HCT116 (cell line): ENCODE measurements at regions not wholly inside any gene's neighbourhood (a gene's known extent, or its start where the extent isn't known, plus 50 kb on each side); places are given as distances from the start of the nearest gene placed in this dataset.

Experiments
- CTCF ChIP-seq, 3 experiments: fragments of 200-600 bp in 1 of 3; sonication (generic) in 1 of 3; IDR thresholded peaks in 2 of 3; conservative IDR thresholded peaks in 1 of 3; 2 replicates each; pipeline ENCODE4 v1.5.1; 2012 to 2017; ENCODE audit warnings: low read depth in 2 of 3, low read length in 2 of 3, antibody characterized with exemption in 1 of 3, borderline replicate concordance in 1 of 3, control low read depth in 1 of 3, mild to moderate bottlenecking in 1 of 3, mixed read lengths in 1 of 3, mixed run types in 1 of 3, moderate library complexity in 1 of 3; ENCODE audit not compliant: insufficient read depth in 1 of 3
- EZH2phosphoT487 ChIP-seq: fragments of 200-600 bp; IDR thresholded peaks from 2 replicates; pipeline ENCODE4 v1.6.1; 2018; ENCODE audit warnings: antibody characterized with exemption, borderline replicate concordance
- JUND ChIP-seq: IDR thresholded peaks from 2 replicates; pipeline ENCODE4 v1.6.1; 2012
- POLR2A ChIP-seq: IDR thresholded peaks from 2 replicates; pipeline ENCODE4 v1.7.0; 2011; ENCODE audit warnings: borderline replicate concordance; ENCODE audit not compliant: insufficient read depth, insufficient read length; ENCODE audit errors: extremely low read depth
- REST ChIP-seq: IDR thresholded peaks from 2 replicates; pipeline ENCODE4 v1.6.1; 2012; ENCODE audit warnings: low read depth
- SIN3A ChIP-seq: IDR thresholded peaks from 2 replicates; pipeline ENCODE4 v1.6.1; 2012; ENCODE audit warnings: low read depth
- SP1 ChIP-seq: IDR thresholded peaks from 2 replicates; pipeline ENCODE4 v1.6.1; 2012; ENCODE audit warnings: low read depth
- SRF ChIP-seq: IDR thresholded peaks from 2 replicates; pipeline ENCODE4 v1.6.1; 2012; ENCODE audit warnings: low read depth
- YY1 ChIP-seq: IDR thresholded peaks from 2 replicates; pipeline ENCODE4 v1.6.1; 2011; ENCODE audit warnings: low read length, low read depth, moderate library complexity, mild to moderate bottlenecking; ENCODE audit not compliant: insufficient replicate concordance; ENCODE audit errors: extremely low read depth

- no peak for TF ChIP-seq CTCF (IDR thresholded peaks at IDR 0.05 in 2 of 3, conservative IDR thresholded peaks at IDR 0.05 in 1 of 3; ENCODE audit: borderline replicate concordance in 1 of 3, insufficient read depth in 1 of 3, low read depth in 2 of 3, low read length in 2 of 3)
- no peak for TF ChIP-seq SIN3A
- TF ChIP-seq POLR2A = no peak
- no peak for TF ChIP-seq EZH2phosphoT487
- TF ChIP-seq YY1 = no peak
- no peak for TF ChIP-seq JUND
- TF ChIP-seq SRF = no peak
- no peak for TF ChIP-seq SP1
- TF ChIP-seq REST = no peak
These were observed 570.4 kb downstream of the CCDC85A start for GRCh38 chr2:56754066-56754615.
